Activated naive CD8-positive, alpha-beta T cell treated with anti-CD3 and anti-CD28 coated beads for 36 hours (primary cell): ENCODE measurements at regions not wholly inside any gene's neighbourhood (a gene's known extent, or its start where the extent isn't known, plus 50 kb on each side); places are given as distances from the start of the nearest gene placed in this dataset.

Source experiments
- DNase-seq: peaks from one replicate; pipeline ENCODE4 v3.0.0; 2021
- H3K27ac Mint-ChIP-seq: one replicate; pipeline ENCODE4 v1.8.0; 2022; ENCODE audit warnings: mild to moderate bottlenecking, moderate library complexity, mixed read lengths
- H3K27me3 Mint-ChIP-seq: one replicate; pipeline ENCODE4 v1.8.0; 2022; ENCODE audit warnings: mild to moderate bottlenecking, mixed read lengths
- H3K36me3 Mint-ChIP-seq: one replicate; pipeline ENCODE4 v1.8.0; 2021; ENCODE audit warnings: mild to moderate bottlenecking, mixed read lengths
- H3K4me1 Mint-ChIP-seq: one replicate; pipeline ENCODE4 v1.8.0; 2021; ENCODE audit warnings: mixed read lengths
- H3K4me3 Mint-ChIP-seq: one replicate; pipeline ENCODE4 v1.8.0; 2022; ENCODE audit warnings: mild to moderate bottlenecking, moderate library complexity, mixed read lengths
- H3K9me3 Mint-ChIP-seq: one replicate; pipeline ENCODE4 v1.8.0; 2022; ENCODE audit warnings: mixed read lengths

DNA sequence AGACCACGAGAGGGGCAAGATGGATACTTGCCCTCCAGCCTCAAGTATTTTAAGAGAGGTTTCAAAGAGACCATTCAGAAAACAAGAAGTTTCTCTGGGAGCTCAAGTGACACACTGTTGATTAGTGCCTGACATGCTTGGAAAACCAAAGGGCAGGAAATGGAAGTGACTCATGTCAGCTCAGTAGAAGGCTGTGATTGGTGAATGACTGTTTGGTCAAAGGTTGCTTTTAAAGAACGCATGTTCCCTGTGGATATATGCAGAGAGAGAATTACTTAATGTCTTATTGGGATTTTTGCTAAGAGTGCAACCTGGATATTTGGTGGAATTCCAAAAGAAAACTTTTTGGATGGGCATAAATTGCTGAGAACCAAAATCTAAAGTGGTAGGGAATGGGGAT is 549.9 kb downstream of the XIRP2 start:
- no peaks in the 10 kb centered on the region for H3K4me1 Mint-ChIP-seq
- H3K27ac Mint-ChIP-seq, result no peak overlapping the region
- H3K36me3 Mint-ChIP-seq, result no peaks in the 10 kb centered on the region
- no peak overlapping the region for H3K4me3 Mint-ChIP-seq
- H3K27me3 Mint-ChIP-seq, result no peaks in the 10 kb centered on the region
- no peak for DNase-seq
- peaks cover 1% of the 10 kb centered on the region for H3K9me3 Mint-ChIP-seq

- Mint-ChIP-seq H3K9me3 (no peaks in the 10 kb centered on the region), H3K4me1 (no peaks in the 10 kb centered on the region), H3K27ac (no peak overlapping the region), H3K27me3 (no peaks in the 10 kb centered on the region), H3K4me3 (no peak overlapping the region), H3K36me3 (no peaks in the 10 kb centered on the region)
- no peak for DNase-seq
These were observed 543.7 kb downstream of the XIRP2 start for GRCh38 chr2:167431949-167432348.

DNA sequence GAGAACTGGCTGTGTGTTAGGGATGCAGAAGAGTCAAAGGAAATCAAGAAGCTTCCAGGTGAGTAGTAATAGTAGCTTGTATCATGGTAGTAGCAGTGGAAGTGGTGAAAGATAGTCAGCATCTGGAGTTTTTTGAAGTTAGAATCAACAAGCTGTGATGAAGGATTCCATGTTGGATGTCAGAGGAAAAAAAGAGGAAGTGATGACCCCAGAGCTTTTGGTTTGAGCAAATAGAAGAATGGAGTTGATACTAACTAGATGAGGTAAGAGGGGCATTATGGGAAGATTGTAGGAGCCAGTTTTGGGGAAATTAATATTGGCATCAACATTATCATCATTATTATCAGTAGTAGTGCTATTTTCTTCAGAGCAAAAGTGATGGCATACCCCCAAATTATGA is 542.2 kb downstream of the XIRP2 start:
- no peaks in the 10 kb centered on the region for H3K4me1 Mint-ChIP-seq
- H3K4me3 Mint-ChIP-seq, result no peak overlapping the region
- H3K36me3 Mint-ChIP-seq, result no peaks in the 10 kb centered on the region
- DNase-seq, result no peak
- no peak overlapping the region for H3K27ac Mint-ChIP-seq
- H3K9me3 Mint-ChIP-seq, result no peaks in the 10 kb centered on the region
- H3K27me3 Mint-ChIP-seq, result no peaks in the 10 kb centered on the region

GRCh38 chr2:167424803-167425755 is 536.8 kb downstream of the XIRP2 start:
- H3K4me1 Mint-ChIP-seq, result no peaks in the 10 kb centered on the region
- H3K36me3 Mint-ChIP-seq, result no peaks in the 10 kb centered on the region
- DNase-seq, result no peak
- H3K9me3 Mint-ChIP-seq, result no peaks in the 10 kb centered on the region
- H3K4me3 Mint-ChIP-seq, result no peak overlapping the region
- H3K27ac Mint-ChIP-seq, result no peak overlapping the region
- H3K27me3 Mint-ChIP-seq, result no peaks in the 10 kb centered on the region

- H3K27ac Mint-ChIP-seq, result no peak overlapping the region
- H3K36me3 Mint-ChIP-seq, result no peaks in the 10 kb centered on the region
- no peak for DNase-seq
- H3K9me3 Mint-ChIP-seq, result no peaks in the 10 kb centered on the region
- no peaks in the 10 kb centered on the region for H3K4me1 Mint-ChIP-seq
- no peak overlapping the region for H3K4me3 Mint-ChIP-seq
- H3K27me3 Mint-ChIP-seq, result no peaks in the 10 kb centered on the region
These were observed 535.9 kb downstream of the XIRP2 start for GRCh38 chr2:167424221-167424620.

GRCh38 chr2:167423731-167424130 is 535.5 kb downstream of the XIRP2 start:
- Mint-ChIP-seq H3K27ac (no peak overlapping the region), H3K4me1 (no peaks in the 10 kb centered on the region), H3K36me3 (no peaks in the 10 kb centered on the region), H3K27me3 (no peaks in the 10 kb centered on the region), H3K9me3 (no peaks in the 10 kb centered on the region), H3K4me3 (no peak overlapping the region)
- no peak for DNase-seq

- no peak for DNase-seq
- Mint-ChIP-seq H3K27me3 (no peaks in the 10 kb centered on the region), H3K36me3 (no peaks in the 10 kb centered on the region), H3K9me3 (no peaks in the 10 kb centered on the region), H3K4me1 (no peaks in the 10 kb centered on the region), H3K4me3 (no peak overlapping the region), H3K27ac (no peak overlapping the region)
These were observed 531.9 kb downstream of the XIRP2 start for GRCh38 chr2:167420211-167420610.

- Mint-ChIP-seq H3K27ac (no peak overlapping the region), H3K27me3 (no peaks in the 10 kb centered on the region), H3K4me1 (no peaks in the 10 kb centered on the region), H3K4me3 (no peak overlapping the region), H3K9me3 (peaks cover 4% of the 10 kb centered on the region), H3K36me3 (no peaks in the 10 kb centered on the region)
- DNase-seq, result no peak
These were observed 526.8 kb downstream of the XIRP2 start for GRCh38 chr2:167415068-167415467.

DNA sequence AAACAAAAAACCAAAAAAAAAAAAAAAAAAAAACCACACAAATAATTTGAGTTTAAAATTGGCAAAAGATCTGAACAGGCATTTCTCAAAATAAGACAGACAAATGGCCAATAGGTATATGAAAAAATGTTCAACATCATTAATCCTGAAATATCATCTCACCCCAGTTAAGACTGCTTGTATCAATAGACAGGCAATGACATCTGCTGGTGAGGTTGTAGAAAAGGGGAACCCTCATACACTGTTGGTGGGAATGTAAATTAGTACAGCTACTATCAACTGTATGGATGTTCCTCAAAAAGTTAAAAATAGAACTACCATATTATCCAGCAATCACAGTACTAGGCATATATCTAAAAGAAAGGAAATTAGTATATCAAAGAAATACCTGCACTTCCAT is 523.1 kb downstream of the XIRP2 start:
- DNase-seq, result no peak
- Mint-ChIP-seq H3K36me3 (no peaks in the 10 kb centered on the region), H3K9me3 (peaks cover 4% of the 10 kb centered on the region), H3K27me3 (no peaks in the 10 kb centered on the region), H3K27ac (no peak overlapping the region), H3K4me1 (no peaks in the 10 kb centered on the region), H3K4me3 (no peak overlapping the region)

DNA sequence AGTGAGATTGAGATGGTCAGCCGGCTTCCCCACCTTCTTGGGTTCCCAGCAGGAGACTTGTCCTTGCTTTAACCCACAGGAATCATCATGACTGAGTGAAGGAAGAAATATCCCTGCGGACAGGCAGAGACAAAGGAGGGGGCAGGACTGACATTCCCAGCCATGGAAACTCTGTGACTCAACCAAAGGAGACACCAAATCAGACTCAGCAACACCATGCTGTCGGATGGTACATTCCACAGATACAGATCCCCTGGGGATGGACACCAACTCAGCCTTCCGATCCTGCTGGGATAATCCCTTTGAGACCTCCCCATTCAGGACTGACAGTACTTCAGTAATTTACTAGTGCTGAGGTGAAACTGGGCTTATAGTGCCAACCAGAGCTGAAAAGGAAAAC is 518.3 kb downstream of the XIRP2 start:
- Mint-ChIP-seq H3K27me3 (no peaks in the 10 kb centered on the region), H3K36me3 (no peaks in the 10 kb centered on the region), H3K27ac (no peak overlapping the region), H3K4me3 (no peak overlapping the region), H3K4me1 (no peaks in the 10 kb centered on the region), H3K9me3 (peaks cover 4% of the 10 kb centered on the region)
- DNase-seq, result no peak

- Mint-ChIP-seq H3K27me3 (no peaks in the 10 kb centered on the region), H3K27ac (no peak overlapping the region), H3K9me3 (peaks cover 6% of the 10 kb centered on the region), H3K4me1 (no peaks in the 10 kb centered on the region), H3K36me3 (no peaks in the 10 kb centered on the region), H3K4me3 (no peak overlapping the region)
- DNase-seq, result no peak
These were observed 516.5 kb downstream of the XIRP2 start for GRCh38 chr2:167404627-167405284.

- no peaks in the 10 kb centered on the region for H3K36me3 Mint-ChIP-seq
- no peak overlapping the region for H3K27ac Mint-ChIP-seq
- peaks cover 6% of the 10 kb centered on the region for H3K9me3 Mint-ChIP-seq
- no peak overlapping the region for H3K4me3 Mint-ChIP-seq
- no peaks in the 10 kb centered on the region for H3K4me1 Mint-ChIP-seq
- peaks cover 3% of the 10 kb centered on the region for H3K27me3 Mint-ChIP-seq
- DNase-seq, result no peak
These were observed 513.0 kb downstream of the XIRP2 start for GRCh38 chr2:167401309-167401708.

DNA sequence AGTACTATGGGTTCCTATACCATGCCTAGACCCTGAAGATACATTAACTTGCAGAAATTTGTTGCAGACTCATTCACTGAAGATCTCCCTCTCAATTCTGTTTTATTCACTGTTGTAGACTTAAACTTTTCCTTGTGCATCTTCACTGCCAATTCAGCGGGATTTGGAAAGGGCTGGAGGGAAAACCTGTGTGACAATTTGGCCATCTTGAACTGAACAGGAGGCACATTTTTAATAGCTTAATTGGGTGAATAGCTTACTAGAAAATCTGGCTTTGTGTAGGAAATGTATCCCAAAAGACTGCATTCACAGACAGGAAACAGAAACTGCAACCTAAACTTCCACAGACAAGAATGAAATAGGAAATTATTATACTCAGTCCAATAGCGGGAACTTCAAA is 512.3 kb downstream of the XIRP2 start:
- Mint-ChIP-seq H3K27ac (no peak overlapping the region), H3K4me3 (no peak overlapping the region), H3K4me1 (no peaks in the 10 kb centered on the region), H3K9me3 (peaks cover 6% of the 10 kb centered on the region), H3K36me3 (no peaks in the 10 kb centered on the region), H3K27me3 (peaks cover 3% of the 10 kb centered on the region)
- DNase-seq, result no peak

DNA sequence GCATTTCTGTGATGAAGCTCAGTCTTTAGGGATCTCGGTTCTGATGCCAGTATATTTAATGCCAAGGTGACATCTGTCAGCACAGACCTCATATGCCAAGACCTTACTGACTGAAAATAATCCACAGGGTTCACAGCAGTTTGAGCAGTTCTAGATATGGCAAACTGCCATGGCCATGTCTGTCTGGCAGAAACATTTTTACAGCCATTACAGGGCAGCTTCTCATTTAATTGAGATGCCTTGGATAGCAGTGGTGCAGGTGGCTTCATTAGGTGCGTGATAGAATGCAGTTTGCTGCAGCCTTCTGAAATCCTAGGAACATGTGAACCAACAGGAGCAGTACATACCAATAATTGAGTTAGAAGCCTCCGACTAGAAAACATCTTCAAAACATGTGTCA is 510.6 kb downstream of the XIRP2 start:
- Mint-ChIP-seq H3K27ac (no peak overlapping the region), H3K36me3 (no peaks in the 10 kb centered on the region), H3K4me1 (no peaks in the 10 kb centered on the region), H3K9me3 (peaks cover 5% of the 10 kb centered on the region), H3K27me3 (peaks cover 3% of the 10 kb centered on the region), H3K4me3 (no peak overlapping the region)
- DNase-seq, result no peak

- Mint-ChIP-seq H3K9me3 (no peaks in the 10 kb centered on the region), H3K4me3 (no peak overlapping the region), H3K36me3 (no peaks in the 10 kb centered on the region), H3K4me1 (no peaks in the 10 kb centered on the region), H3K27ac (no peak overlapping the region), H3K27me3 (no peaks in the 10 kb centered on the region)
- no peak for DNase-seq
These were observed 500.6 kb downstream of the XIRP2 start for GRCh38 chr2:167388901-167389300.

DNA sequence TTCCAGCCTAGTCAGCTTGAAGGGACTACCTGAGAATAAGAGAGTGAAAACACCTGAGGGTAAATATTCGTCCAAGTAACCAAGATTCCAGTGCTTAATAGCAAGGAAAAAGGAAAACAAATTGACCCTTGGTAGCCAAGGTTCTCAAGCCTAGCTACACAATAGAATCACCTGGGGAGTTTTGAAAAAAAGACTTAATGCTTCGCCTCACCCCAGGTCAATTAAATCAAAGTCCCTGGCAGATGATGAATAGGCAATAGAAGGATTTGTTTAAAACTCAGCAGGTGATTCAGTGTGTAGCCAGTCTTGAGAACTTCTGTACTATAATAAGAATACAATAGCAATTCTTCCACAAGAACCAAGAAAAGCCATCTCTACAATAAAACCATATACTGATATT is 500.2 kb downstream of the XIRP2 start:
- Mint-ChIP-seq H3K36me3 (no peaks in the 10 kb centered on the region), H3K4me3 (no peak overlapping the region), H3K27me3 (no peaks in the 10 kb centered on the region), H3K4me1 (no peaks in the 10 kb centered on the region), H3K27ac (no peak overlapping the region), H3K9me3 (no peaks in the 10 kb centered on the region)
- no peak for DNase-seq
